Hippocampal formation (tissue), 2 donors: ENCODE measurements at regions not wholly inside any gene's neighbourhood (a gene's known extent, or its start where the extent isn't known, plus 50 kb on each side); places are given as distances from the start of the nearest gene placed in this dataset.
"Not testable (repeated sequence)": the region's sequence is repeated elsewhere in the genome, so short reads cannot be mapped to it uniquely, and the experiment has no call there.

ENCODE experiments used
- DNase-seq, 2 donors: peaks; one replicate each; lab custom pipeline; 2025; lab: John Stamatoyannopoulos, UW

DNA sequence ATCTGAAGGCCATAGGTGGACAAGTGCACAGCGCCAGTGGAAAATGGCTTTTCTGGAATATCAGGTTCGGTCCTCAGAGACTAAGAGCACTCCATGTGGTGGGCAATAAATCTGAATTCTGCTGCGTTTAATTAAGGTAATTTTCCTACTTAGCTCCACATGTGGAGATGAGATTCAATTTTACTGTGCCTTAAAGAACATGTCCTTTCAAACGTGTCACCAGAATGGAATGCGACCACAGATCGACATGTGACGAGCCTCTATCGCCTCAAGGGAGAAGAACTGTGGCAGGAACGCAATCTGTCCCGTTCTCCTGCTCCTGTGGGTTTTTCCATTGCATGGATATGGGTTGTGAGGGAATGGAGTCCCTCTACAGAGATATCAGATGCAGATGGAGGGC, 205.3 kb upstream of the ZNF32 start:
- DNase-seq = no peak

- DNase-seq = no peak
Measured at GRCh38 chr10:43853369-43853768, 204.7 kb upstream of the ZNF32 start.

DNA sequence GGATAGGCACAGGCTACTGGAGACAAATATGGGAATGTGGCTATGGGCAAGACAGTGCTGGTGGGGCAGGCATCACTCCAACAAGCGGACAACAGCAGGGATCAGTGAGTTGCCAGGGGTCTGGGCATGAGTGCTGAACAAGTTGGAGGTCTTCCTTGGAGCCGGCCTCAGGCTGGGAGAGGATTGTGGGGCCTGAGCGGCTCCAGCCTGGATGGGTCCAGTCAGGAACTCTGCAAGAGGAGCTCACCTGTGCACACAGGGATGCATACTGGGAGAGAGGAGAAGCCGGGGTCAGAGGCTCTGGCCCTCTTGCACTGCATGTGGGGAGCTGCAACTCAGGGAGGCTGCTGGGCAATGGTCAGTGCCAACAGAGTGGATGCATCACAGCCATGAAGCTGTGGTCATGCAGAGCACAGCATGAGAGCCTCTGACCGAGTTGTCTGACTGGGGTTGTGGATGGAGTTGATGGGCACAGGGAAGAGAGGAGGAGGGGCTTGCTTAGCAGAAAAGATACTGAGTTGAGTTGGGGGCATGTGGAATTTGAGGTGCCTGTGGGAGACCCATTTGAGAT, 204.0 kb upstream of the ZNF32 start:
- DNase-seq = no peak

GRCh38 chr10:43852149-43852548, 203.5 kb upstream of the ZNF32 start:
- DNase-seq = no peak

GRCh38 chr10:43851030-43851429, 202.3 kb upstream of the ZNF32 start:
- DNase-seq = no peak

GRCh38 chr10:43849551-43849950, 200.9 kb upstream of the ZNF32 start:
- DNase-seq = no peak

DNA sequence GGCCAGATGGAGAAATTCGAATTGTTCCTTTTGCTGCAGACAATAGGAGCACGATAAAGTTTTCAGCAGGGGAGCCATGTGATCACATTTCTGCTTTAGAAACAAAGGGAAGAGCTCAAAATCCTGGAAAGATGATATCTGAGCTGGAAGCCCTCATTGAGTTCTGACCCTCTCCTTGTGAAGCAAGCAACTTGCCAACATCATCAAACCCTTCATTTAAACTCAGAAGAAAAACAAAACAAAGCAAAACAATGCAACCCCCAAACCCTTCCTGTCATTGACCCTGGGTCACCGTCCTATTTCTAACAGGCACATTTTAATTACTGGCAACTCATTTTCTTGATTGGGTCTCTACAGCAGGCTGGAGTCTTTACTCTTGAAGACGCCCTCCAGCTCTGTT, 198.3 kb upstream of the ZNF32 start:
- DNase-seq = no peak

DNA sequence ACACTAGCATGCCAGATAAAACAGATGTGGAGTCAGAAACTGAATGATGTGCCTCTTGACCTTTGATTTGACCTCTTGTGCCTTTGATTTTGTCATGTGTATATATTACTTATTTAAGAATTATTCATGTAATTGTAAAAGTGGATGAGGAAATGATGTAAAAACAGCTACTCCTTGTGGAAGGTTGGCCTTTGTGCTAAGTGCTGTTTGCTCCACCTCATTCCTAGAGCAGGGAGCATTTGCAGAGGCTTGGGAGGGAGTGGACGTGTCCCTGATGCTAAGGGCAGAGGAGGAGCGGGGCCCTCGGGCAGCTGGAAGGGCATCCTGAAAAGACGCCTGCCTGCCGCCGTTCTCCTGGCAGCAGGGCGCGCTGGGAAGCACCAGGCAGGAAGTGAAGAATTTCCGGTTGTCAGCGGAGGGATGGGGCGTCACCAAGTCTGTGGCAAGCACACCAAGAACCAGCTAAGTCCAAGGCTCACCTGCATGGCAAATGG, 197.6 kb upstream of the ZNF32 start:
- DNase-seq = no peak

- no peak for DNase-seq
Measured at GRCh38 chr10:43845121-43845520, 196.4 kb upstream of the ZNF32 start.

GRCh38 chr10:43844221-43844620, 195.5 kb upstream of the ZNF32 start:
- DNase-seq = no peak

- DNase-seq = no peak
Measured at GRCh38 chr10:43843321-43844101, 194.8 kb upstream of the ZNF32 start.

GRCh38 chr10:43842496-43842895, 193.8 kb upstream of the ZNF32 start:
- no peak for DNase-seq

DNA sequence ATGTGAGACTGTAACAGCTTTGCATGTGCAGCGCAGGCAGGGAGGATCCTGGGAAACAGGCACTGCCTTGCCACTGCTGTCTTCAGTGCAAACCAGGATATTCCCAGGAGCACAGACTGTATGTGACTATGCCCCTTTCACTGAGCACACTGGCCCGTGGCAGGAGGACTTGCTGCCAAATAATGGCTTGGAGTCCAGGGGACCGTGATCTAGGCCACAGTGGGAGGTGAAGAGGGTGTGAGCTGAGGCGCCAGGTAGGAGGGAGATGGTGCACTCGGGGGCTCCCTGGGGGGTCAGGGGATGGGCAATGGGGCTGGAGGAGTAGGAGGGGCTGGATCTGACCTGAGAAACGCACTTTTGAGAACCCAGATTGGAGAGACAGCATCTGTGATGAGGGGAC, 193.4 kb upstream of the ZNF32 start:
- no peak for DNase-seq

- no peak for DNase-seq
Measured at GRCh38 chr10:43839973-43840372, 191.3 kb upstream of the ZNF32 start.

DNA sequence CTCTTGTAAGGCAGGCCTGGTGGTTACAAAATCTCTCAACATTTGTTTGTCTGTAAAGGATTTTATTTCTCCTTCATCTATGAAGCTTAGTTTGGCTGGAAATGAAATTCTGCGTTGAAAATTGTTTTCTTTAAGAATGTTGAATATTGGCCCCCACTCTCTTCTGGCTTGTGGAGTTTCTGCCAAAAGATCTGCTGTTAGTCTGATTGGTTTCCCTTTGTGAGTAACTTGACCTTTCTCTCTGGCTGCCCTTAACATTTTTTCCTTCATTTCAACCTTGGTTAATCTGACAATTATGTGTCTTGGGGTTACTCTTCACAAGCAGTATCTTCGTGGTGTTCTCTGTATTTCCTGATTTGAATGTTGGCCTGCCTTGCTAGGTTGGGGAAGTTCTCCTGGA, 186.1 kb upstream of the ZNF32 start:
- not testable (repeated sequence) for DNase-seq

DNA sequence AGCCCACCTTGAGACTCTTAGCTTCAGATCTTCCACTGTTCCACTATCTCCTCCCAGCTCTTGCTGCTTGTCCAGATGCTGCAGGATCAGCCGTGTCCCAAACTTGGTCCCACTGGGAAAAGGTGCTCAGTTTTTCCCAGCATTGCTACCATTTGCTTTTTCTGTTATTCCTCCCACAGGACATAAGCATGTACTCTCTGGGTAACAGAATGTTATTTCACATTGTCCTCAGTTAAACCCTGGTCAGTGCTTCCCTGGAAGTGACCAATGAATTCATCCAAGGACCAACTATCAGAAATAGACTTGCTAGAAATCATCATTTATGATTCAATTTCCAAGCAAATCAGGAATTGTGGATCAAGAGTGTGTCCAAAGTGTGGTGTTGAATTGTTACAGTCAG, 179.2 kb upstream of the ZNF32 start:
- DNase-seq = no peak

DNA sequence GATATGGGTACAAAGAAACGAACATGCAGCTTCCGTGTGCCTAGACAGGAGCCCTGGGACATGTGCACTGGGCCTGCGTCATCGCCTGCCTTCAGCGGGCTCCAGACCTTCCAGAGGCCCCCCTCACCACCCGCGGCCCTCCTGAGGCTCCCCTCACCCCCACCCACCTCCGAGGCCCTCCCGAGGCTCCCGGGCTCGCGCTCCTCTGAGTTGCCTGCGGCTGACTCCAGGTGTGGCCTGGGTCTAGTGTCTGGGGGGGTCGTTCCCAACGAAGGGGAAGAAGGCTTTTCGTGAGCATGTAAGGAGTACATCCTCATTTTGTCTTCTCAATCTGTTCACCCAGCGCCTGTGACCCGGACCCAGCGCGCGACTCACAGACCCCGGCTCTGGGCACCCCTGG, 177.3 kb upstream of the ZNF32 start:
- no peak for DNase-seq

GRCh38 chr10:43825421-43825820, 176.7 kb upstream of the ZNF32 start:
- DNase-seq = no peak

DNA sequence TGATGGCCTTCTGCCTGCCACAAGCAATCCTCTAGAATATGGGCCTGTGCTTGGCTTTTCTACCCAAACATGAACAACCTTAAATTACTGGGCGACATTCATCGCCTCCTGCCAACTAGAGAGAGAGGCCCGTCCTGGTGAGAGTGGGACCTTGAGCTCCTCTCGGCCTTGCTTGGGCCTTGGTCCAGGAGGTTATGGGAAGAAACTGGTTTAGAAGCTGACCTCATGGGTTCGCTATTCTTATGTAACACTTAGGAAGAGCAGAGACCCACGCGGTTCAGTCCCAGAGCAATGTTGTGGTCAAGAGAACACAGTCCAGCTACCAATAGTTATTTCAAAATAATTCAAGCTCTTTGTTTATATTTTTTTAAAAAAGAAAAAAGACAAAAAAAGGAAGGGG, 176.3 kb upstream of the ZNF32 start:
- no peak for DNase-seq

- DNase-seq = no peak
Measured at GRCh38 chr10:43822631-43823580, 174.2 kb upstream of the ZNF32 start.

DNA sequence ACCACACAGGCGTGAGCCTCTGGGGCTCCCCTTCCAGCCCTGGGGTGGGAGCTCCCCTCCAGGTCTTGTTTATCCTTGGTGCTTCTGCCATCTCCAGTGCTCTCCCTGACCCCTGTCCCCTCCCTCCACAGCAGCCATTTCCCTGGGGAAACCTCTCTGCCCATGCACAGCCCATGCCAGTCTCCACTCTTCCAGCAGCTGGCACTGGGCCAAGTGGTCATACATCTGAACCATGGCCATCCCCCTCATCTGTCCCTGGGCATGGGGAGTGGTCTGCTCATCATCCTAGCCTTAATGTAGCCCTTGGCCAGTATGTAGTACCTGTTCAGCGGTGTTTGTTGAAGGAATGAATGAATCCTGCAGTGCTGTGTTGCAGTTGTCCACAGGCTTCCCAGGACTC, 172.4 kb upstream of the ZNF32 start:
- DNase-seq = no peak

GRCh38 chr10:43820663-43821062, 172.0 kb upstream of the ZNF32 start:
- DNase-seq = no peak
